AG08395 (cell line): ENCODE measurements at regions not wholly inside any gene's neighbourhood (a gene's known extent, or its start where the extent isn't known, plus 50 kb on each side); places are given as distances from the start of the nearest gene placed in this dataset.

ENCODE experiments used
- DNase-seq: peaks from one replicate; pipeline ENCODE4 v3.0.0; 2012; ENCODE audit warnings: mixed read lengths, low spot score

GRCh38 chr16:7014756-7015155, 317.9 kb upstream of the RBFOX1 start:
- DNase-seq, result no peak

GRCh38 chr16:7013990-7014389, 318.7 kb upstream of the RBFOX1 start:
- no peak for DNase-seq

DNA sequence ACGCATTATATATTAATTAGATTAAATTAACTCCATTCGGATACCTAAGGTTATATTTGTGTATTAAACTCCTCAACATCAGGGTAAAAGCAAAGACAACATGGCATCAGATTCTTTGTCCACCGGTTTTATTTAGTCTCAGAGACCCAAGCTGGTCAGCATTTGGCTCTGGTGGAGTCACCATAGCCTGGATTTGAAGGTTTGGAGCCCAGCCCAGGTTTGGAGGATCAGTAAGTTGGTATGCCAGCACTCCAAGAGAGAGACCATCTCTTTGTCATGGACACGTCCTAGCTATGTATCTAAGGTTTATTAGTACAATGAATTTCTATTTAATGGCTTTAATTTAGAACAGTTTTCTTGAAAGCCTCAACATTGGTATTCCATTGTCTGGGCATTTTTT, 328.4 kb upstream of the RBFOX1 start:
- DNase-seq, result no peak

- DNase-seq, result no peak
Measured at GRCh38 chr16:6993544-6993943, 339.1 kb upstream of the RBFOX1 start.

GRCh38 chr16:6988846-6989245, 343.8 kb upstream of the RBFOX1 start:
- no peak for DNase-seq

DNA sequence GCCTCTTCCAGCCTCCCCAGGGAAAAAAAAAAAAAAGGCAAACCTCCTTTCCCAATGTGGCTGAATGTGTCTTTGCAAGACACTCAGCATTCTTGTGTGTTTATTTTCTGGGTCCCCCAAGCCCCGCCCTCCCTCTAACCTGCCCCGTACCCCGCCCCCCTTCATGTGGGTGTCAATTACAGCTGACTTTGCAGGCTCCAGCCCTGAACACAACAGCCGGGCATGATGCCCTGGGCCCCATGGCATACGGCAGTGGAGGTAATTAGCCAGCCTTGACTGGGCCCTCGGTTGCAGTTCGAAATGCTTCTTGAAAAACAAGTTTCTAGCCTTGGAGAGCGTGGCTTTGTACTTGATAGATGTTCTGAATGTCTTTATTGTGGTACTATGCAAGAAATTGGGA, 354.7 kb upstream of the RBFOX1 start:
- no peak for DNase-seq

GRCh38 chr16:6977291-6977690, 355.4 kb upstream of the RBFOX1 start:
- DNase-seq, result no peak

GRCh38 chr16:6976716-6977115, 355.9 kb upstream of the RBFOX1 start:
- DNase-seq, result no peak

DNA sequence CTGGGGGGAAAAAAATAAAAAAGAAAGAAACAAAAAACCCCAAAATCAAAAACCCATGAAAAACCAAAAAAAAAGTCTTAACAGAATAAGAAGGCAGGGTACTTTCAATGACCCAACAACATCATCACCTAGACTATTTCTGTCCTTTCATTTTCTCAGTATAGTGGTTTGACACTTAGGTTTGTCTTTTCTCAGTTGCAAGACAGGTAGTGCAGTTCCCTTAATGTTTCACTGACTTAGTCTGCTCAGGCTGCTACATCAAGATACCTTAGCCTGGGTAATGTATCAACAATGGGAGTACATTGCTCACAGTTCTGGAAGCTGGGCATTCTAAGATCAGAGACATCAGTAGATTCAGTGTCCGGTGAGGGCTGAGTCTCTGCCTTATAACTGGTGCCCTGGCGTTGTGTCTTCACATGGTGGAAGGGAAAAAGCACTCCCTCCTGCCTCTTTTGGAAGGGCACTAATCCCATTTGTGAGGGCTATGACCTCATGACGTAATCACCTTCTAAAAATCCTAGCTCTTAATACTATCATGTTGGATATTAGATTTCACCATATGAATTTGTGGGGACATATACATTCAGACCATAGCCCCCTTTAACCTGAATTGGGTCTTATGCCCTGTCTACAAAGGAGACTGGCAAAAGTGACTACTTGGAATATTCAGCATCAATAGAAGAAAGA, 362.3 kb upstream of the RBFOX1 start:
- DNase-seq, result no peak

DNA sequence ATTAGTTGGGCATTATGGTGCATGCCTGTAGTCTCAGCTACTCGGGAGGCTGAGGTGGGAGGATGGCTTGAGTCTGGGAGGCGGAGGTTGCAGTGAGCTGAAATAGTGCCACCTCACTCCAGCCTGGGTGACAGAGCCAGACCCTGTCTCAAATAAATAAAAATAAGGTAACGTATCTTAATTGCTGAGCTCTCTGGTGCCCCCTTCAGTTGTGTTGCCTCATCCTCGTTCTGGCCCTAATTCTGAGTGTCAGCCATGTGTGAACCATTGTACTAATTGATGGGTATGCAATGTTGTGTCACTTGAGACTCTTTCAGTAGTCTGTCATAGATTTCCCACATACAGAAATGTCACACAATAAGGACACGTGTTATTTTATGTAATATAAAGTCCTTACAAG, 363.1 kb upstream of the RBFOX1 start:
- DNase-seq, result no peak

DNA sequence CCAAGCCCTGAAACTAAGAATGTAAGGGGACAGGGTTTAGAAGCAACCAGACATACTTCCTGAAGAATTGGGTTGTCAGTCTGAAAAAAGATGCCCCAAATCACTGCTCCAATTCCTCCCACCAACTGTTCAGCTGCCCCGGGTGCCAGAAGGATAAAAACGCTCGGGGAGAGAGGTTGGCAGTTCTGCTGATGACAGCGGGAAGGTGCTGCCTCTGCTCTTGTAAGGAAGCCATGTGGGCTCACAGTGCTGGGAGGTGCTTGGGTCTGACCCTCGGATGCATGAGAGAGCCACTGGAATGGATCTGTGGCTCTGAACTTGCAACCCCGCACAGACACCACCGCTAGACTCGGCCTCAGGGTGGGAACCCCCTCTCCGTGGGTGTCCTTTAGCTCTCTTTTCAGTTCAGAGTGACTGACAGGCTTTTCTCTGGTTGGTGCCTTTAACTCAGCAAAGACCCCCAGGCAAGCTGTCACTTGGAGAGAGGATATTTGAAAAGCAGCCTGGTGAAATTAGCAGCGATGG, 364.8 kb upstream of the RBFOX1 start:
- no peak for DNase-seq

DNA sequence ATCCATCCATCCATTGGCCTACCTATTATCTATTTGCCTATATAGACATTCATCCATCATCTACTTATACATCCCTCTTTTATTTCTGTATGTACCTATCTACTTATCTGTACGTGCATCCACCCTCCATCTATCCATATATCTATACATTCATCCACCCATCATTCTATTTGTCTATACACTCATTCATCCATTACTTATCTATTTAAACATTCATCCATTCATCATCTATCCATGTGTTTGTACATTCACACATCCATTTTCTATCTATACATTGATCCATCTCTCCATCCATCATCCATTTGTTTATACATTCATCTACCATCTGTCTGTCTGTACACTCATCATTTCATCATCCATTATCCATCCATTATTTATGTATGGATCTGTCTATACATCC, 365.7 kb upstream of the RBFOX1 start:
- no peak for DNase-seq

DNA sequence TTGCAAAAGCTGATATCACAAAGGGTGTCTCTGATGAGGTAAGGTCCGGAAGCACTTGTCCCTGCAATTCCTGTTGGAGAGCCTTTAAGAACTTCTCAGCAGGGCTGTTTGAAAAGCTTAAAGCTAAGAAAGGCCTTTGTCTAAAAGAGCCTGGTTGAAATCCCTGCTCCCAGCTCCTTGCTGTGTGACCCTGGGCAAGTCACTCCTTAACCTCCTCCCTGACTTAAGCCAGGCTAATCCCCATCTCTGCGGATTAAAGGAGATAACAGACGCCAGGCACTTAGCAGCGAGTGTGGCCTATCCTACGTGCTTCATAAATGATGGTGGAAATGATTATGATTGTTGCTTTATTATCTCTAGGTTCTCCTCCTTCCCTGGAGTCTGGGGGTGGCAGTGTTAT, 368.0 kb upstream of the RBFOX1 start:
- DNase-seq, result no peak

GRCh38 chr16:6961704-6962103, 370.9 kb upstream of the RBFOX1 start:
- no peak for DNase-seq

DNA sequence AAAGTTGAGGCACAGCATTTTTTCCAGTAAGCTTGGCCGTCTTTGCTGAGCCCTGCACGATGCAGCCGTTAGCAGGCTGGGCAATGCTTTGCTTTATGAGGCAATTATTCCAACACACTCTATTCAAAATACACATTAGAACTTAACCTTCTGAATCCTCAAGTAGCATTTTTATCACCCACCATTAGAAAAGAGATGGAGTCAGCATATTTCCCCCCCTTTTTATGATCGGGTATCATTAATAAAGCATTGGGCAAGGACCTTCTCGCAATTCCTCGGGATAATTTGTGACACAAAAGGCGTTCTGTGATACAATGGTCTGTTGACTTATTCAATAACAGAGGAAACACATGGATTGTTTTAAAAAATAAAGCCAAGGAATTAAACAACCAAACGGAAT, 374.5 kb upstream of the RBFOX1 start:
- no peak for DNase-seq

GRCh38 chr16:6957681-6958080, 375.0 kb upstream of the RBFOX1 start:
- DNase-seq, result no peak

GRCh38 chr16:6956511-6956910, 376.1 kb upstream of the RBFOX1 start:
- no peak for DNase-seq

- no peak for DNase-seq
Measured at GRCh38 chr16:6955303-6955702, 377.3 kb upstream of the RBFOX1 start.

- DNase-seq, result no peak
Measured at GRCh38 chr16:6949240-6949639, 383.4 kb upstream of the RBFOX1 start.

GRCh38 chr16:6947291-6947690, 385.4 kb upstream of the RBFOX1 start:
- DNase-seq, result no peak

GRCh38 chr16:6946802-6947201, 385.8 kb upstream of the RBFOX1 start:
- DNase-seq, result no peak

- DNase-seq, result no peak
Measured at GRCh38 chr16:6946106-6946505, 386.5 kb upstream of the RBFOX1 start.

DNA sequence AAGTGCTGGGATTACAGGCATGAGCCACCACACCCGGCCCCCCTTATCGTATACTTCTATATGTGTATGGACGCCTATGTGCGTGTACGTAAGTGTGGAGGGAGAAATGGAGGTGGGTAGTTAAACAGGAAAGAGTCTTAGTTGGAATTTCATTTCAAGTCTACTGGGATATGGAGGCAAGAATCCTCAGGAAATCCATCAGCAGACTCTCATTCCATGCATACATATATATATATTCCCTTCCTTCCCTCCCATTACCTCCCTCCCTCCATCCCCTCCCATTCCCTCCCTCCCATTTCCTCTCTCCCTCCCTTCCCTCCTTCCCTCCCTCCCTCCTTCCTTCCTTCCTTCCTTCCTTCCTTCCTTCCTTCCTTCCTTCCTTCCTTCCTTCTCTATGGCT, 391.7 kb upstream of the RBFOX1 start:
- no peak for DNase-seq

- DNase-seq, result no peak
Measured at GRCh38 chr16:6937641-6938040, 395.0 kb upstream of the RBFOX1 start.
